ENCODE measurements at regions not wholly inside any gene's neighbourhood (a gene's known extent, or its start where the extent isn't known, plus 50 kb on each side); places are given as distances from the start of the nearest gene placed in this dataset.

GRCh38 chr2:215579809-215580208 lies 143.9 kb upstream of the FN1 start:
- TF ChIP-seq CTCF (conservative IDR thresholded peaks at IDR 0.05; ENCODE audit: low read depth, low read length) (no peak), EZH2phosphoT487 (IDR thresholded peaks at IDR 0.05; ENCODE audit: borderline replicate concordance, low read length) (no peak), EZH2 (IDR thresholded peaks at IDR 0.05; ENCODE audit: low read length, unreplicated experiment) (no peak)
